SK-N-SH (cell line): ENCODE measurements at regions not wholly inside any gene's neighbourhood (a gene's known extent, or its start where the extent isn't known, plus 50 kb on each side); places are given as distances from the start of the nearest gene placed in this dataset.

ENCODE experiments used
- CTCF ChIA-PET: fragments of 300-600, 350-600 bp; formaldehyde crosslinking; extraction: SDS; loops from one replicate; lab custom pipeline; 2021; lab: Yijun Ruan, JAX
- POLR2A ChIA-PET: fragments of 350-600 bp; sonication (Branson Sonifier 250); formaldehyde crosslinking; extraction: SDS; loops from one replicate; lab custom pipeline; 2020; ENCODE audit warnings: antibody characterized with exemption, inconsistent platforms; lab: Yijun Ruan, JAX
- DNase-seq: peaks from one replicate; pipeline ENCODE4 v3.0.0; 2012
- H2AFZ ChIP-seq: fragments of 200-600 bp; sonication (generic); 2 replicates; pipeline ENCODE4 v1.8.1; 2016; ENCODE audit warnings: antibody characterized with exemption, mild to moderate bottlenecking, low read depth
- H3F3A ChIP-seq: fragments of 200-600 bp; sonication (generic); replicated peaks from 2 replicates; pipeline ENCODE3; 2016; ENCODE audit warnings: antibody characterized with exemption, mild to moderate bottlenecking; ENCODE audit not compliant: insufficient read depth
- H3K27ac ChIP-seq, 2 experiments: fragments of 200-500 bp in 1 of 2; fragments of 200-600 bp in 1 of 2; sonication (Bioruptor generic) in 1 of 2; sonication (generic), shearing (Covaris generic) in 1 of 2; 2 replicates each; pipeline versions ENCODE4 v1.5.1 to v1.6.1; 2014 to 2016; ENCODE audit warnings: low read depth in 2 of 2, inconsistent platforms in 1 of 2, low read length in 1 of 2, mild to moderate bottlenecking in 1 of 2, mixed read lengths in 1 of 2
- H3K27me3 ChIP-seq: fragments of 200-600 bp; sonication (generic), shearing (Covaris generic); 2 replicates; pipeline ENCODE4 v1.6.1; 2016; ENCODE audit warnings: mixed run types; ENCODE audit not compliant: insufficient read depth
- H3K36me3 ChIP-seq, 2 experiments: fragments of 200-500 bp in 1 of 2; fragments of 200-600 bp in 1 of 2; sonication (Bioruptor generic) in 1 of 2; sonication (generic) in 1 of 2; replicated peaks in 1 of 2; 2 replicates each; pipeline versions ENCODE3 to v1.5.1; 2014 to 2016; ENCODE audit warnings: low read length in 1 of 2, mild to moderate bottlenecking in 1 of 2; ENCODE audit not compliant: insufficient read depth in 2 of 2, control insufficient read depth in 1 of 2
- H3K4me1 ChIP-seq, 2 experiments: fragments of 200-500 bp in 1 of 2; fragments of 200-600 bp in 1 of 2; sonication (Bioruptor generic) in 1 of 2; sonication (generic), shearing (Covaris generic) in 1 of 2; 2 replicates each; pipeline versions ENCODE4 v1.5.1 to v1.6.1; 2014 to 2016; ENCODE audit warnings: low read depth in 1 of 2, low read length in 1 of 2, mixed run types in 1 of 2; ENCODE audit not compliant: insufficient read depth in 2 of 2, control insufficient read depth in 1 of 2
- H3K4me2 ChIP-seq: fragments of 200-600 bp; sonication (generic), shearing (Covaris generic); 2 replicates; pipeline ENCODE4 v1.6.1; 2017; ENCODE audit warnings: mixed run types
- H3K4me3 ChIP-seq, 2 experiments: fragments of 200-500 bp in 1 of 2; fragments of 200-600 bp in 1 of 2; sonication (Bioruptor generic) in 1 of 2; sonication (generic), shearing (Covaris generic) in 1 of 2; 2 replicates each; pipeline versions ENCODE4 v1.5.1 to v1.8.1; 2014 to 2016; ENCODE audit warnings: low read depth in 2 of 2, inconsistent platforms in 1 of 2, low read length in 1 of 2, mild to moderate bottlenecking in 1 of 2, mixed read lengths in 1 of 2, moderate library complexity in 1 of 2
- H3K79me2 ChIP-seq: fragments of 200-600 bp; sonication (generic); 2 replicates; pipeline ENCODE4 v1.8.1; 2017; ENCODE audit warnings: mild to moderate bottlenecking; ENCODE audit not compliant: insufficient read depth
- H3K9ac ChIP-seq: fragments of 200-600 bp; sonication (generic); 2 replicates; pipeline ENCODE4 v1.6.1; 2017; ENCODE audit warnings: mixed run types
- H3K9me2 ChIP-seq: fragments of 200-600 bp; sonication (generic); 2 replicates; pipeline ENCODE4 v1.6.1; 2017; ENCODE audit warnings: mixed run types
- H3K9me3 ChIP-seq: fragments of 200-600 bp; sonication (generic); 2 replicates; pipeline ENCODE4 v1.6.1; 2017; ENCODE audit warnings: mixed run types, mild to moderate bottlenecking, moderate library complexity
- H4K20me1 ChIP-seq: fragments of 200-600 bp; sonication (generic); 2 replicates; pipeline ENCODE4 v1.6.1; 2017; ENCODE audit warnings: mild to moderate bottlenecking, mixed run types; ENCODE audit not compliant: insufficient read depth
- CHD2 ChIP-seq: fragments of 150-350 bp; IDR thresholded peaks from 2 replicates; pipeline ENCODE4 v1.6.1; 2018; ENCODE audit warnings: low read length; ENCODE audit not compliant: partially characterized antibody
- CTCF ChIP-seq: fragments of 200-600 bp; sonication (generic); IDR thresholded peaks from 2 replicates; pipeline ENCODE4 v1.6.1; 2017; ENCODE audit warnings: antibody characterized with exemption, mild to moderate bottlenecking, moderate library complexity
- ELF1 ChIP-seq: IDR thresholded peaks from 2 replicates; pipeline ENCODE4 v1.4.0; 2012
- EP300 ChIP-seq, 2 experiments: IDR thresholded peaks; 2 replicates each; pipeline versions ENCODE4 v1.4.0 to v1.6.1; 2012; ENCODE audit warnings: borderline replicate concordance in 1 of 2, low read depth in 1 of 2, low read length in 1 of 2
- EZH2phosphoT487 ChIP-seq: fragments of 200-600 bp; sonication (generic); IDR thresholded peaks from 2 replicates; pipeline ENCODE4 v1.6.1; 2017; ENCODE audit warnings: low read depth, mixed run types, mild to moderate bottlenecking, antibody characterized with exemption, moderate library complexity, borderline replicate concordance
- FOSL2 ChIP-seq: IDR thresholded peaks from 2 replicates; pipeline ENCODE4 v1.4.0; 2012; ENCODE audit warnings: low read depth, mild to moderate bottlenecking, moderate library complexity, borderline replicate concordance
- FOXM1 ChIP-seq: IDR thresholded peaks from 2 replicates; pipeline ENCODE4 v1.4.0; 2012; ENCODE audit warnings: low read depth, mild to moderate bottlenecking
- MEF2A ChIP-seq: IDR thresholded peaks from 2 replicates; pipeline ENCODE4 v1.4.0; 2012; ENCODE audit warnings: low read depth, borderline replicate concordance
- MXI1 ChIP-seq: IDR thresholded peaks from 2 replicates; pipeline ENCODE4 v1.6.1; 2012; ENCODE audit warnings: mild to moderate bottlenecking, low read depth, low read length, improper control_type of control experiment
- PBX3 ChIP-seq: IDR thresholded peaks from 2 replicates; pipeline ENCODE4; 2012
- POLR2AphosphoS5 ChIP-seq: IDR thresholded peaks from 2 replicates; pipeline ENCODE4 v1.6.1; 2012; ENCODE audit warnings: low read depth, low read length
- REST ChIP-seq: IDR thresholded peaks from 2 replicates; pipeline ENCODE4 v1.6.1; 2012; ENCODE audit warnings: mild to moderate bottlenecking, low read depth, low read length, moderate library complexity
- SMC3 ChIP-seq: IDR thresholded peaks from 2 replicates; pipeline ENCODE4 v1.6.1; 2012; ENCODE audit warnings: low read depth, low read length, improper control_type of control experiment
- TCF12 ChIP-seq: IDR thresholded peaks from 2 replicates; pipeline ENCODE4 v1.4.0; 2012
- TEAD4 ChIP-seq: IDR thresholded peaks from 2 replicates; pipeline ENCODE4 v1.4.0; 2012; ENCODE audit warnings: mild to moderate bottlenecking, borderline replicate concordance; ENCODE audit not compliant: insufficient read depth
- USF1 ChIP-seq: IDR thresholded peaks from 2 replicates; pipeline ENCODE4 v1.4.0; 2012; ENCODE audit warnings: low read depth, borderline replicate concordance
- WGBS: methylation state at CpG from one replicate; pipeline ENCODE4 v1.1.6; 2017; ENCODE audit warnings: low lambda C conversion rate; 5-methylcytosine and 5-hydroxymethylcytosine counted together
- TF ChIP-seq, protein P1 (sequence below): fragments of 150-350 bp; IDR thresholded peaks from 2 replicates; pipeline ENCODE4 v1.6.1; 2016; ENCODE audit warnings: mild to moderate bottlenecking, low read depth, low read length

GRCh38 chr20:48242623-48243022, 457.3 kb upstream of the SULF2 start (continued):
- TF ChIP-seq, protein P1, sequence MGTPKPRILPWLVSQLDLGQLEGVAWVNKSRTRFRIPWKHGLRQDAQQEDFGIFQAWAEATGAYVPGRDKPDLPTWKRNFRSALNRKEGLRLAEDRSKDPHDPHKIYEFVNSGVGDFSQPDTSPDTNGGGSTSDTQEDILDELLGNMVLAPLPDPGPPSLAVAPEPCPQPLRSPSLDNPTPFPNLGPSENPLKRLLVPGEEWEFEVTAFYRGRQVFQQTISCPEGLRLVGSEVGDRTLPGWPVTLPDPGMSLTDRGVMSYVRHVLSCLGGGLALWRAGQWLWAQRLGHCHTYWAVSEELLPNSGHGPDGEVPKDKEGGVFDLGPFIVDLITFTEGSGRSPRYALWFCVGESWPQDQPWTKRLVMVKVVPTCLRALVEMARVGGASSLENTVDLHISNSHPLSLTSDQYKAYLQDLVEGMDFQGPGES: no peak
- no peak for TF ChIP-seq FOSL2
- TF ChIP-seq EP300 (IDR thresholded peaks at IDR 0.05; ENCODE audit: borderline replicate concordance in 1 of 2, low read depth in 1 of 2, low read length in 1 of 2): no peak

GRCh38 chr20:48241482-48241881, 456.2 kb upstream of the SULF2 start:
- H3K27me3 ChIP-seq: no peaks in the 10 kb centered on the region; the same call in 1 of the 2 replicates
- H3F3A ChIP-seq: no peaks in the 10 kb centered on the region
- no peaks in the 10 kb centered on the region for H4K20me1 ChIP-seq
- DNase-seq: no peak
- no peaks in the 10 kb centered on the region for H3K9me2 ChIP-seq
- H3K9me3 ChIP-seq: no peaks in the 10 kb centered on the region
- ChIA-PET POLR2A (no interaction called here), CTCF (interaction anchor here (0.8 kb wide), 1 partner anchor 380 kb away, joined by 3 read pairs; no protein-coding TSS in a partner anchor)
- no peak overlapping the region for H3K27ac ChIP-seq
- 49% methylated on average over 2 of the region's 5 CpGs for WGBS
- no peaks in the 10 kb centered on the region for H3K36me3 ChIP-seq
- H3K4me1 ChIP-seq: peaks cover 0 to 5% of the 10 kb centered on the region in 2 experiments; a peak in 1 of 4 replicates
- no peak overlapping the region for H2AFZ ChIP-seq
- no peaks in the 10 kb centered on the region for H3K79me2 ChIP-seq
- no peak overlapping the region for H3K4me2 ChIP-seq
- TF ChIP-seq PBX3: no peak
- TF ChIP-seq EZH2phosphoT487: no peak
- TF ChIP-seq, protein P1: no peak
- TF ChIP-seq CHD2: no peak
- no peak for TF ChIP-seq MEF2A
- no peak for TF ChIP-seq FOXM1
- no peak for TF ChIP-seq TEAD4
- TF ChIP-seq SMC3: no peak
- TF ChIP-seq USF1: no peak
- TF ChIP-seq TCF12: no peak
- TF ChIP-seq REST: no peak
- no peak for TF ChIP-seq FOSL2
- no peak for TF ChIP-seq ELF1
- no peak for TF ChIP-seq EP300 (IDR thresholded peaks at IDR 0.05; ENCODE audit: borderline replicate concordance in 1 of 2, low read depth in 1 of 2, low read length in 1 of 2)
- TF ChIP-seq CTCF: no peak
- no peak for TF ChIP-seq MXI1
- no peak for TF ChIP-seq POLR2AphosphoS5
- no peak overlapping the region for H3K4me3 ChIP-seq
- H3K9ac ChIP-seq: no peak overlapping the region
